ENCODE measurements at regions not wholly inside any gene's neighbourhood (a gene's known extent, or its start where the extent isn't known, plus 50 kb on each side); places are given as distances from the start of the nearest gene placed in this dataset.

GRCh38 chr6:153873541-153873940 is 165.5 kb upstream of the OPRM1 start:
- intact Hi-C loops (cut with DNase I): no loop called here
- DNase-seq: no peak
- 0% methylated on average over 1 of the region's 3 CpGs for WGBS (ENCODE audit: insufficient coverage, low coverage, low lambda C conversion rate, missing lambda C conversion rate)

DNA sequence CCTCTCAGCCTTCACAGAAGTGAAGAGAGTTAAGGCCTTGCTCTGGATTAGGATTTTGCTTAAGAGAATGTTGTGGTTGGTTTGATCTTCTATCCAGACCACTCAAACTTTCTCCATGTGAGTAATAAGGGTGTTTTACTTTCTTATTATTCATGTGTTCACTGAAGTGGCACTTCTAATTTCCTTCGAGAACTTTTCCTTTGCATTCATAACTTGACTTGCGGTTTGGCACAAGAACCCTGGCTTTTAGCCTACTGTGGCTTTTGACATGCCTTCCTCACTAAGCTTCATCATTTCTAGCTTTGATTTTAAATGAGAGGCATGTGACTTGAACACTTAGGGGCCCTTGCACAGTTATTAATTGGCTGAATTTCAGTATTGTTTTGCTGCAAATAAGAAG is 166.1 kb upstream of the OPRM1 start:
- no peaks in the 10 kb centered on the region for H3K4me1 ChIP-seq
- ATAC-seq (no peak), DNase-seq (no peak)
- H3K9me3 ChIP-seq: no peaks in the 10 kb centered on the region
- H3K4me3 ChIP-seq: no peak overlapping the region
- TF ChIP-seq POLR2A (IDR thresholded peaks at IDR 0.05): no peak
- H3K27ac ChIP-seq: no peak overlapping the region
- 80% methylated on average over 2 of the region's 2 CpGs for WGBS (ENCODE audit: insufficient coverage, low coverage, low lambda C conversion rate, missing lambda C conversion rate)
- intact Hi-C loops (cut with DNase I): no loop called here
- H3K36me3 ChIP-seq: no peaks in the 10 kb centered on the region
- no peaks in the 10 kb centered on the region for H3K27me3 ChIP-seq

More at GRCh38 chr6:153873541-153873940, 165.5 kb upstream of the OPRM1 start:
- Histone ChIP-seq H3K36me3 (no peaks in the 10 kb centered on the region), H3K4me1 (no peaks in the 10 kb centered on the region), H3K27me3 (no peaks in the 10 kb centered on the region), H3K4me3 (no peak overlapping the region), H3K27ac (no peak overlapping the region), H3K9me3 (no peaks in the 10 kb centered on the region)
- ATAC-seq: no peak
- TF ChIP-seq POLR2A (IDR thresholded peaks at IDR 0.05): no peak
- no peak for TF ChIP-seq CTCF (IDR thresholded peaks at IDR 0.05)

DNA sequence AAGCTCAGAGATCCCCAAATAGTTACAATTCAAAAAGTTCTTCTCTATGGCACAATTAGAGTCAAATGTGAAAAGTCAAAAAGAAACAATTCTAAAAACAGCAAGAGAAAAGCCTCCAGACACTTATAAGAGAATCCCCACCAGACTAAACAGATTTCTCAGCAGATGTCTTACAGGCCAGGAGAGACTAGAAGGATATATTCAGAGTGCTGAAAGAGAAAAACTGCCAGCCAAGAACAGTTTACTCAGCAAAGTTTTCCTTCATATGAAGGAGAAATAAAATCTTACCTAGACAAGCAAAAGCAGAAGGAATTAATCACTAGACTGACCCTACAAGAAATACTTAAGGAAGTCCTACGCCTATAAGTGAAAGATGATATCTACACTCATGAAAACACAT is 176.1 kb upstream of the OPRM1 start:
- Histone ChIP-seq H3K36me3 (no peaks in the 10 kb centered on the region), H3K27me3 (no peaks in the 10 kb centered on the region), H3K27ac (no peak overlapping the region), H3K4me1 (no peaks in the 10 kb centered on the region), H3K4me3 (no peak overlapping the region), H3K9me3 (no peaks in the 10 kb centered on the region)
- intact Hi-C loops (cut with DNase I): no loop called here
- 31% methylated on average over 1 of the region's 1 CpG for WGBS (ENCODE audit: insufficient coverage, low coverage, low lambda C conversion rate, missing lambda C conversion rate)
- DNase-seq (no peak), ATAC-seq (no peak)
- TF ChIP-seq POLR2A (IDR thresholded peaks at IDR 0.05) (no peak), CTCF (IDR thresholded peaks at IDR 0.05) (no peak)

DNA sequence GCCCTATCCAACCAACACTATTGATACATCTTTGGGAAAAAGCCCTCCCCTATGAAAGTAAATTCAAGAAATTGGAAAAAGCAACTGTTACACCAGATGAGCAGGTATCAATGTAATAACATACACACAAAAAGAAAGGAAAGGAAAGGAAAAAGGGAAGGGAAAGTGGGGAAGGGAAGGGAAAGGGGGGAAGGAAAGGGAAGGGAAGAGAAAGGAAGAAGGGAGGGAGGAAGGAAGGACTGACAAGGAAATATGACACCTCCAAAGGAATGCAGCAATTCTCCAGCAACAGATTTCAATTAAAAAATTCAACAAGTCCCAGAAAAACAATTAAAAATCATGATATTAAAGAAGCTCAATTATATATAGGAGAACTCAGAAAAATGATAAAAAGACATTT is 176.9 kb upstream of the OPRM1 start:
- Histone ChIP-seq H3K9me3 (no peaks in the 10 kb centered on the region), H3K36me3 (no peaks in the 10 kb centered on the region), H3K27me3 (no peaks in the 10 kb centered on the region), H3K4me3 (no peak overlapping the region), H3K27ac (no peak overlapping the region), H3K4me1 (no peaks in the 10 kb centered on the region)
- no peak for DNase-seq
- TF ChIP-seq CTCF (IDR thresholded peaks at IDR 0.05) (no peak), POLR2A (IDR thresholded peaks at IDR 0.05) (no peak)
- intact Hi-C loops (cut with DNase I): no loop called here
- no peak for ATAC-seq

- H3K27me3 ChIP-seq: no peaks in the 10 kb centered on the region
- intact Hi-C loops (cut with DNase I): no loop called here
- WGBS (ENCODE audit: insufficient coverage, low coverage, low lambda C conversion rate, missing lambda C conversion rate): 38% methylated on average over 5 of the region's 5 CpGs
Observed at GRCh38 chr6:153858529-153858928, 180.5 kb upstream of the OPRM1 start.

More at GRCh38 chr6:153858529-153858928, 180.5 kb upstream of the OPRM1 start:
- Histone ChIP-seq H3K4me3 (no peak overlapping the region), H3K36me3 (no peaks in the 10 kb centered on the region), H3K9me3 (no peaks in the 10 kb centered on the region), H3K4me1 (no peaks in the 10 kb centered on the region), H3K27ac (no peak overlapping the region)
- ATAC-seq (no peak), DNase-seq (no peak)
- no peak for TF ChIP-seq CTCF (IDR thresholded peaks at IDR 0.05)
- no peak for TF ChIP-seq POLR2A (IDR thresholded peaks at IDR 0.05)

Measured in right lobe of liver (tissue), 6 donors.